Smooth muscle cell (in vitro differentiated cells): ENCODE measurements at regions not wholly inside any gene's neighbourhood (a gene's known extent, or its start where the extent isn't known, plus 50 kb on each side); places are given as distances from the start of the nearest gene placed in this dataset.

Experiments
- DNase-seq: peaks from one replicate; lab custom pipeline; 2025; ENCODE audit not compliant: unreplicated experiment; lab: John Stamatoyannopoulos, UW
- H2AFZ ChIP-seq: fragments of 200-600 bp; sonication (generic); 2 replicates; pipeline ENCODE4 v1.6.0; 2016; ENCODE audit warnings: antibody characterized with exemption, low read depth, mild to moderate bottlenecking
- H3F3A ChIP-seq: fragments of 200-600 bp; sonication (generic); 2 replicates; pipeline ENCODE4 v1.6.0; 2017; ENCODE audit warnings: antibody characterized with exemption, low read depth
- H3K27ac ChIP-seq: fragments of 200-600 bp; sonication (generic); 2 replicates; pipeline ENCODE4 v1.5.1; 2016; ENCODE audit warnings: low read depth, mild to moderate bottlenecking
- H3K27me3 ChIP-seq: fragments of 200-600 bp; sonication (generic); 2 replicates; pipeline ENCODE4 v1.6.1; 2016; ENCODE audit warnings: low read depth, mild to moderate bottlenecking
- H3K36me3 ChIP-seq: fragments of 200-600 bp; sonication (generic); 2 replicates; pipeline ENCODE4 v1.5.1; 2016; ENCODE audit warnings: low read depth
- H3K4me1 ChIP-seq: fragments of 200-600 bp; sonication (generic); 2 replicates; pipeline ENCODE4 v1.5.1; 2016; ENCODE audit warnings: low read depth
- H3K4me2 ChIP-seq: fragments of 200-600 bp; sonication (generic); 2 replicates; pipeline ENCODE4 v1.6.0; 2016; ENCODE audit warnings: mild to moderate bottlenecking
- H3K4me3 ChIP-seq: fragments of 200-600 bp; sonication (generic); 2 replicates; pipeline ENCODE4 v1.5.1; 2016; ENCODE audit warnings: mild to moderate bottlenecking
- H3K79me2 ChIP-seq: fragments of 200-600 bp; sonication (generic); 2 replicates; pipeline ENCODE4 v1.6.0; 2016; ENCODE audit warnings: low read depth, mild to moderate bottlenecking
- H3K9ac ChIP-seq: fragments of 200-600 bp; sonication (generic); 2 replicates; pipeline ENCODE4 v1.6.0; 2016; ENCODE audit warnings: low read depth
- H3K9me3 ChIP-seq: fragments of 200-600 bp; sonication (generic); replicated peaks from 2 replicates; pipeline ENCODE4 v1.5.1; 2016; ENCODE audit warnings: low read depth
- H4K20me1 ChIP-seq: fragments of 200-600 bp; sonication (generic); 2 replicates; pipeline ENCODE4 v1.6.0; 2016; ENCODE audit warnings: low read depth
- WGBS: methylation state at CpG from one replicate; pipeline ENCODE4 v1.1.7; 2016; ENCODE audit warnings: low lambda C conversion rate; 5-methylcytosine and 5-hydroxymethylcytosine counted together
- TF ChIP-seq, protein P1 (sequence below): fragments of 200-600 bp; sonication (generic); IDR thresholded peaks from 2 replicates; pipeline ENCODE4 v1.5.1; 2017; ENCODE audit warnings: borderline replicate concordance, mild to moderate bottlenecking, antibody characterized with exemption; ENCODE audit not compliant: insufficient read depth, poor library complexity, severe bottlenecking

- Histone ChIP-seq H4K20me1 (no peaks in the 10 kb centered on the region), H3K9ac (no peak overlapping the region), H3K9me3 (no peaks in the 10 kb centered on the region), H3K27me3 (peaks cover 17% of the 10 kb centered on the region), H3K4me3 (no peak overlapping the region), H3F3A (no peaks in the 10 kb centered on the region), H3K79me2 (no peaks in the 10 kb centered on the region), H3K27ac (no peak overlapping the region), H2AFZ (no peak overlapping the region), H3K4me1 (peaks cover 5% of the 10 kb centered on the region), H3K36me3 (no peaks in the 10 kb centered on the region), H3K4me2 (no peak overlapping the region)
- WGBS = 86% methylated on average over 2 of the region's 2 CpGs
- no peak for DNase-seq
- TF ChIP-seq, protein P1, sequence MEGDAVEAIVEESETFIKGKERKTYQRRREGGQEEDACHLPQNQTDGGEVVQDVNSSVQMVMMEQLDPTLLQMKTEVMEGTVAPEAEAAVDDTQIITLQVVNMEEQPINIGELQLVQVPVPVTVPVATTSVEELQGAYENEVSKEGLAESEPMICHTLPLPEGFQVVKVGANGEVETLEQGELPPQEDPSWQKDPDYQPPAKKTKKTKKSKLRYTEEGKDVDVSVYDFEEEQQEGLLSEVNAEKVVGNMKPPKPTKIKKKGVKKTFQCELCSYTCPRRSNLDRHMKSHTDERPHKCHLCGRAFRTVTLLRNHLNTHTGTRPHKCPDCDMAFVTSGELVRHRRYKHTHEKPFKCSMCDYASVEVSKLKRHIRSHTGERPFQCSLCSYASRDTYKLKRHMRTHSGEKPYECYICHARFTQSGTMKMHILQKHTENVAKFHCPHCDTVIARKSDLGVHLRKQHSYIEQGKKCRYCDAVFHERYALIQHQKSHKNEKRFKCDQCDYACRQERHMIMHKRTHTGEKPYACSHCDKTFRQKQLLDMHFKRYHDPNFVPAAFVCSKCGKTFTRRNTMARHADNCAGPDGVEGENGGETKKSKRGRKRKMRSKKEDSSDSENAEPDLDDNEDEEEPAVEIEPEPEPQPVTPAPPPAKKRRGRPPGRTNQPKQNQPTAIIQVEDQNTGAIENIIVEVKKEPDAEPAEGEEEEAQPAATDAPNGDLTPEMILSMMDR = no peak
These were observed 306.1 kb upstream of the COL8A1 start for GRCh38 chr3:99332276-99332675.

GRCh38 chr3:99330924-99331532, 307.4 kb upstream of the COL8A1 start:
- H4K20me1 ChIP-seq = no peaks in the 10 kb centered on the region
- DNase-seq = no peak
- H3K9me3 ChIP-seq = no peaks in the 10 kb centered on the region
- no peaks in the 10 kb centered on the region for H3F3A ChIP-seq
- no peak overlapping the region for H3K9ac ChIP-seq
- no peaks in the 10 kb centered on the region for H3K79me2 ChIP-seq
- peaks cover 5% of the 10 kb centered on the region for H3K4me1 ChIP-seq
- no peak overlapping the region for H2AFZ ChIP-seq
- H3K27me3 ChIP-seq = peaks cover 8% of the 10 kb centered on the region
- no peak overlapping the region for H3K27ac ChIP-seq
- TF ChIP-seq, protein P1 = no peak
- 88% methylated on average over 1 of the region's 1 CpG for WGBS
- peak overlapping the region; percentile 69 for H3K4me2 ChIP-seq
- no peaks in the 10 kb centered on the region for H3K36me3 ChIP-seq
- H3K4me3 ChIP-seq = no peak overlapping the region

DNA sequence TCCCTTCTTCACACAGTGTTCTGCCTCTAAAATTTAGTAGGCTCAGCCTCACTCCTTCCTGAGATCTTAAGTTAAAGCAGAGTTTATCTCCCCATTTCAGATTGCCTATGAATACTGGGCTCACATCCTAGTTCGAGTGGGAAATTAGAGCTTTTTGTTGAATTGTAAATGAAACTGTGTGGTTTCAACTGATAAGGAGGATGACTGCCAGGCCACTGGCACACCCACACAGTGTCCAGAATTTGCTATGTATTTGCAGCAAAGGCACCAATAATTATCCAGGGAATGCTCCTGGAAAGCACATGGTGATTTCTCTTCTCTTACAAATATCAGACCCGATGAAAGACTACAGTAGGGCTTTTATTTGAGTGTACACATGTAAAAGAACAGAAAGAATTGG, 308.1 kb upstream of the COL8A1 start:
- Histone ChIP-seq H3K9ac (no peak overlapping the region), H3F3A (no peaks in the 10 kb centered on the region), H3K4me1 (peaks cover 5% of the 10 kb centered on the region), H3K27me3 (peaks cover 14% of the 10 kb centered on the region), H3K9me3 (no peaks in the 10 kb centered on the region), H4K20me1 (no peaks in the 10 kb centered on the region), H2AFZ (peak overlapping the region; percentile 3), H3K4me2 (peak overlapping the region; percentile 69), H3K36me3 (no peaks in the 10 kb centered on the region), H3K4me3 (no peak overlapping the region), H3K79me2 (no peaks in the 10 kb centered on the region), H3K27ac (no peak overlapping the region)
- TF ChIP-seq, protein P1 = no peak
- WGBS = 20% methylated on average over 2 of the region's 2 CpGs
- no peak for DNase-seq

DNA sequence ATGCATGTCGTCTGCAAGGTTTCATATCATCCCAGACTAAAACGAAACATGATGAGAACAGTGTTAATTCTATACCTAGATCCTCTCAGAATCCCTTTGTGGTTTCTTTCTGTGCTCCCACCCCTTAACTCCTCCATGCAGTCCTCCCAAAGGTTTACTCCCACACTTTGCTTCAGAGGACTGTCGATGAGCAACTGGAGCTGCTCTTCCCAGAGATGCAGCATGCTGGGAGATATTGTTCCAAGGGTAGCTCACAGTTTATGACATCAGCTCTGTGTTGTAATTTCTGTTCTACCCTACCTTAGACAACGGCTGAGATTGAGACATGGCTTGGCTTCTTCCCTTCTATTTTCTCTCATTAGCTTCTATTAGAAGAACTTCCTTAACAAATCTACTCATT, 313.0 kb upstream of the COL8A1 start:
- no peak overlapping the region for H3K27ac ChIP-seq
- H3K27me3 ChIP-seq = peaks cover 18% of the 10 kb centered on the region
- no peak for DNase-seq
- H3K9ac ChIP-seq = no peak overlapping the region
- no peaks in the 10 kb centered on the region for H3F3A ChIP-seq
- 57% methylated on average over 4 of the region's 4 CpGs for WGBS
- no peak overlapping the region for H3K4me3 ChIP-seq
- no peaks in the 10 kb centered on the region for H4K20me1 ChIP-seq
- no peak overlapping the region for H3K4me2 ChIP-seq
- TF ChIP-seq, protein P1 = no peak
- peaks cover under 1% of the 10 kb centered on the region for H3K4me1 ChIP-seq
- no peaks in the 10 kb centered on the region for H3K79me2 ChIP-seq
- H2AFZ ChIP-seq = no peak overlapping the region
- H3K9me3 ChIP-seq = no peaks in the 10 kb centered on the region
- no peaks in the 10 kb centered on the region for H3K36me3 ChIP-seq
